GM23248 (cell line): ENCODE measurements at regions not wholly inside any gene's neighbourhood (a gene's known extent, or its start where the extent isn't known, plus 50 kb on each side); places are given as distances from the start of the nearest gene placed in this dataset.

Source experiments
- EZH2 ChIP-seq: fragments of 200-600 bp; sonication (generic); IDR thresholded peaks from 2 replicates; pipeline ENCODE4 v1.6.1; 2018; ENCODE audit warnings: antibody characterized with exemption, mild to moderate bottlenecking; ENCODE audit not compliant: insufficient read depth, poor library complexity, severe bottlenecking
- EZH2phosphoT487 ChIP-seq: fragments of 200-600 bp; sonication (generic); IDR thresholded peaks from 2 replicates; pipeline ENCODE4 v1.6.1; 2018; ENCODE audit warnings: antibody characterized with exemption, moderate library complexity, mild to moderate bottlenecking, low read depth; ENCODE audit not compliant: insufficient read depth

DNA sequence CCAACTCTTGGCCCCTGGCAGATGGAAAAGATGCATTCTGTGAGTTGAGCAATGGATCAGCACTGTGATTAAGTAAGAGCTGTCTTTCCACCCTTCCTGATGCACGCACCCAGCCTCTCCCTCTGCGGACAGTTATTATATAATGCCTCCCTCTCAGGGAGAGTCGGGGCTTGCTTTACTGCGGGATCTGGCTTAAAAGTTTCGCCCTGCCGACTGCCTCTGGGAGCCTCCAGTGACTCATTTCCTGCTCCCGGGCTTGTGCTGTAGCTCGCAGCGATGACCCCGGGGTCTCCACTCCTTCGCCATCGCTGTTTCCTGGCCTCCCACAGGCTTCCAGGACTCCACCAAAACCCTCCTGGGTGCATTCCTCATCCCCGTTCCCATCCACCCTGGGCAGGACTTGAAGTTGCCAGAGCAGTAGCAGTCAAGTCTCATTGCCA, 107.4 kb upstream of the SLC7A1 start:
- TF ChIP-seq EZH2 (no peak), EZH2phosphoT487 (0 out of 2 replicates have a peak, but pooled peaks have one; percentile 52)
